H1 (cell line): ENCODE measurements at regions not wholly inside any gene's neighbourhood (a gene's known extent, or its start where the extent isn't known, plus 50 kb on each side); places are given as distances from the start of the nearest gene placed in this dataset.

ENCODE experiments used
- EZH2 ChIP-seq: fragments of 200-600 bp; sonication (generic); IDR thresholded peaks from 2 replicates; pipeline ENCODE4 v1.7.1; 2012; ENCODE audit warnings: low read depth, mild to moderate bottlenecking, moderate library complexity, low read length, inconsistent platforms; ENCODE audit not compliant: severe bottlenecking
- TAF1 ChIP-seq: IDR thresholded peaks from 2 replicates; pipeline ENCODE4 v1.6.1; 2011; ENCODE audit warnings: mild to moderate bottlenecking, low read depth, low read length

- TF ChIP-seq EZH2, result no peak
- TF ChIP-seq TAF1, result no peak
Observed at GRCh38 chr7:142553216-142553615, 196.1 kb upstream of the PRSS1 start.
